ENCODE measurements at regions not wholly inside any gene's neighbourhood (a gene's known extent, or its start where the extent isn't known, plus 50 kb on each side); places are given as distances from the start of the nearest gene placed in this dataset.

GRCh38 chr3:176734146-176734545 is 463.1 kb downstream of the TBL1XR1 start:
- DNase-seq, result no peak
- POLR2A ChIA-PET, result no interaction called here
- Histone ChIP-seq H3K27ac (ENCODE audit: insufficient read depth in 1 of 2, low read depth in 1 of 2, low read length in 2 of 2, poor library complexity in 1 of 2, severe bottlenecking in 2 of 2) (no peak overlapping the region), H3K4me1 (ENCODE audit: control extremely low read depth in 1 of 4, control insufficient read depth in 4 of 4, insufficient read depth in 4 of 4, low read length in 3 of 4) (no peaks in the 10 kb centered on the region), H3K9me3 (ENCODE audit: control extremely low read depth in 1 of 5, control insufficient read depth in 4 of 5, insufficient read depth in 2 of 5, low read depth in 1 of 5, low read length in 4 of 5) (no peaks in the 10 kb centered on the region), H3K27me3 (replicated peaks in 2 of 5; ENCODE audit: control insufficient read depth in 4 of 5, insufficient read depth in 5 of 5, low read length in 4 of 5) (no peaks in the 10 kb centered on the region), H3K4me3 (ENCODE audit: control insufficient read depth in 1 of 7, extremely low read depth in 1 of 7, insufficient read depth in 4 of 7, low read depth in 2 of 7, low read length in 6 of 7) (no peak overlapping the region), H3K36me3 (ENCODE audit: control insufficient read depth in 4 of 4, insufficient read depth in 4 of 4, low read length in 3 of 4) (no peaks in the 10 kb centered on the region)
- WGBS (ENCODE audit: insufficient coverage), result 100% methylated on average over 2 of the region's 5 CpGs
- CTCF ChIA-PET, result no interaction called here

DNA sequence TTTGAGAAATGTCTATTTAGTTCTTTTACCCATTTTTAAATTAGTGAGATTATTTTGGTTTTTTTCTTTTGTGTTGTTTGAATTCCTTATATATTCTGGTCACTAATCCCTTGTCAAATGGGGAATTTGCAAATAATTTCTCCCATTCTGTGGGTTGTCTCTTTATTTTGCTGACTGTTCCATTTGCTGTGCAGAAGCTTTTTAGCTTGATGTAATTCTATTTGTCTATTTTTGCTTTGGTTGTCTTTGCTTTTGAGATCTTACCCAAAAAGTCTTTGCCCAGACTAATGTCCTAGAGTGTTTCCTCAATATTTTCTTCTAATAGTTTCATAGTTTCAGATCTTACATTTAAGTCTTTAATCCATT is 472.9 kb downstream of the TBL1XR1 start:
- no peaks in the 10 kb centered on the region for H3K36me3 ChIP-seq (ENCODE audit: control insufficient read depth in 4 of 4, insufficient read depth in 4 of 4, low read length in 3 of 4)
- no peak for DNase-seq
- no peaks in the 10 kb centered on the region for H3K9me3 ChIP-seq (ENCODE audit: control extremely low read depth in 1 of 5, control insufficient read depth in 4 of 5, insufficient read depth in 2 of 5, low read depth in 1 of 5, low read length in 4 of 5)
- ChIA-PET POLR2A (interaction anchor here (0.6 kb wide), 1 partner anchor 166 kb away, joined by 3 read pairs; no protein-coding TSS in a partner anchor), CTCF (no interaction called here)
- H3K4me3 ChIP-seq (ENCODE audit: control insufficient read depth in 1 of 7, extremely low read depth in 1 of 7, insufficient read depth in 4 of 7, low read depth in 2 of 7, low read length in 6 of 7), result no peak overlapping the region
- no peaks in the 10 kb centered on the region for H3K4me1 ChIP-seq (ENCODE audit: control extremely low read depth in 1 of 4, control insufficient read depth in 4 of 4, insufficient read depth in 4 of 4, low read length in 3 of 4)
- no peaks in the 10 kb centered on the region for H3K27me3 ChIP-seq (replicated peaks in 2 of 5; ENCODE audit: control insufficient read depth in 4 of 5, insufficient read depth in 5 of 5, low read length in 4 of 5)
- H3K27ac ChIP-seq (ENCODE audit: insufficient read depth in 1 of 2, low read depth in 1 of 2, low read length in 2 of 2, poor library complexity in 1 of 2, severe bottlenecking in 2 of 2), result no peak overlapping the region

GRCh38 chr3:176723758-176724393 is 473.4 kb downstream of the TBL1XR1 start:
- no peaks in the 10 kb centered on the region for H3K36me3 ChIP-seq (ENCODE audit: control insufficient read depth in 4 of 4, insufficient read depth in 4 of 4, low read length in 3 of 4)
- H3K9me3 ChIP-seq (ENCODE audit: control extremely low read depth in 1 of 5, control insufficient read depth in 4 of 5, insufficient read depth in 2 of 5, low read depth in 1 of 5, low read length in 4 of 5), result no peaks in the 10 kb centered on the region
- POLR2A ChIA-PET, result no interaction called here
- no peak for DNase-seq
- H3K27ac ChIP-seq (ENCODE audit: insufficient read depth in 1 of 2, low read depth in 1 of 2, low read length in 2 of 2, poor library complexity in 1 of 2, severe bottlenecking in 2 of 2), result no peak overlapping the region
- H3K4me1 ChIP-seq (ENCODE audit: control extremely low read depth in 1 of 4, control insufficient read depth in 4 of 4, insufficient read depth in 4 of 4, low read length in 3 of 4), result no peaks in the 10 kb centered on the region
- CTCF ChIA-PET, result no interaction called here
- H3K4me3 ChIP-seq (ENCODE audit: control insufficient read depth in 1 of 7, extremely low read depth in 1 of 7, insufficient read depth in 4 of 7, low read depth in 2 of 7, low read length in 6 of 7), result no peak overlapping the region
- H3K27me3 ChIP-seq (replicated peaks in 2 of 5; ENCODE audit: control insufficient read depth in 4 of 5, insufficient read depth in 5 of 5, low read length in 4 of 5), result no peaks in the 10 kb centered on the region

- Histone ChIP-seq H3K4me1 (ENCODE audit: control extremely low read depth in 1 of 4, control insufficient read depth in 4 of 4, insufficient read depth in 4 of 4, low read length in 3 of 4) (no peaks in the 10 kb centered on the region), H3K27me3 (replicated peaks in 2 of 5; ENCODE audit: control insufficient read depth in 4 of 5, insufficient read depth in 5 of 5, low read length in 4 of 5) (peaks cover 0 to 2% (median 0%) of the 10 kb centered on the region in 5 experiments), H3K36me3 (ENCODE audit: control insufficient read depth in 4 of 4, insufficient read depth in 4 of 4, low read length in 3 of 4) (no peaks in the 10 kb centered on the region), H3K9me3 (ENCODE audit: control extremely low read depth in 1 of 5, control insufficient read depth in 4 of 5, insufficient read depth in 2 of 5, low read depth in 1 of 5, low read length in 4 of 5) (no peaks in the 10 kb centered on the region), H3K4me3 (ENCODE audit: control insufficient read depth in 1 of 7, extremely low read depth in 1 of 7, insufficient read depth in 4 of 7, low read depth in 2 of 7, low read length in 6 of 7) (no peak overlapping the region), H3K27ac (ENCODE audit: insufficient read depth in 1 of 2, low read depth in 1 of 2, low read length in 2 of 2, poor library complexity in 1 of 2, severe bottlenecking in 2 of 2) (no peak overlapping the region)
- CTCF ChIA-PET, result interaction anchor here (1.3 kb wide), 1 partner anchor 11 kb away, joined by 3 read pairs; no protein-coding TSS in a partner anchor
- POLR2A ChIA-PET, result no interaction called here
- no peak for DNase-seq
- 92% methylated on average over 3 of the region's 3 CpGs for WGBS (ENCODE audit: insufficient coverage)
Observed at GRCh38 chr3:176714034-176714433, 483.2 kb downstream of the TBL1XR1 start.

DNA sequence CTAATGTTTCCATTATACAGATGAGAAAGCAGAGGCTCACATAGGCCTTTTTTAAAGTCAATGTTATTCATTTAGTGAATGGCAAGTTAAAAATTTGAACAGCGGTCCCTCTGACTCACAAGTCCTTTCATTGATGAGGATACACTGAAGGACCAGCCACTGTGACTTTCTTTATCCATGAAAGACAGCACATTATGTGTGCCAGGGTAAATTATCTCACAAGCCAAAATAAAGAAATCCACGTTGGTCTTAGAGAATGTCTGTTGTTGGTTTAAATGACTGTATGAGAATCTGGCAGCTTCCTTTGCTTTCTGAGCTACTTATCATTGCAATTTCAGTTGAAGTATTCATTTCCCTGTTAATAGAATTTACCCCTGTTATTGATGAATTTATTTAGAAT is 485.1 kb downstream of the TBL1XR1 start:
- no peak for DNase-seq
- 100% methylated on average over 1 of the region's 2 CpGs for WGBS (ENCODE audit: insufficient coverage)

GRCh38 chr3:176699288-176699687 is 498.0 kb downstream of the TBL1XR1 start:
- Histone ChIP-seq H3K4me3 (ENCODE audit: control insufficient read depth in 1 of 7, extremely low read depth in 1 of 7, insufficient read depth in 4 of 7, low read depth in 2 of 7, low read length in 6 of 7) (no peak overlapping the region), H3K9me3 (ENCODE audit: control extremely low read depth in 1 of 5, control insufficient read depth in 4 of 5, insufficient read depth in 2 of 5, low read depth in 1 of 5, low read length in 4 of 5) (no peaks in the 10 kb centered on the region)
- POLR2A ChIA-PET, result no interaction called here

More for the DNA sequence above, 485.1 kb downstream of the TBL1XR1 start:
- H3K4me3 ChIP-seq (ENCODE audit: control insufficient read depth in 1 of 7, extremely low read depth in 1 of 7, insufficient read depth in 4 of 7, low read depth in 2 of 7, low read length in 6 of 7), result no peak overlapping the region
- H3K27ac ChIP-seq (ENCODE audit: insufficient read depth in 1 of 2, low read depth in 1 of 2, low read length in 2 of 2, poor library complexity in 1 of 2, severe bottlenecking in 2 of 2), result no peak overlapping the region
- POLR2A ChIA-PET, result no interaction called here
- H3K27me3 ChIP-seq (replicated peaks in 2 of 5; ENCODE audit: control insufficient read depth in 4 of 5, insufficient read depth in 5 of 5, low read length in 4 of 5), result peaks cover 0 to 2% (median 0%) of the 10 kb centered on the region in 5 experiments
- no peaks in the 10 kb centered on the region for H3K4me1 ChIP-seq (ENCODE audit: control extremely low read depth in 1 of 4, control insufficient read depth in 4 of 4, insufficient read depth in 4 of 4, low read length in 3 of 4)
- CTCF ChIA-PET, result no interaction called here
- H3K9me3 ChIP-seq (ENCODE audit: control extremely low read depth in 1 of 5, control insufficient read depth in 4 of 5, insufficient read depth in 2 of 5, low read depth in 1 of 5, low read length in 4 of 5), result no peaks in the 10 kb centered on the region
- no peaks in the 10 kb centered on the region for H3K36me3 ChIP-seq (ENCODE audit: control insufficient read depth in 4 of 4, insufficient read depth in 4 of 4, low read length in 3 of 4)

GRCh38 chr3:176697284-176697889 is 499.9 kb downstream of the TBL1XR1 start:
- peak; percentile 13 to 63 (median 36) for DNase-seq
- Histone ChIP-seq H3K36me3 (ENCODE audit: control insufficient read depth in 4 of 4, insufficient read depth in 4 of 4, low read length in 3 of 4) (no peaks in the 10 kb centered on the region), H3K4me1 (ENCODE audit: control extremely low read depth in 1 of 4, control insufficient read depth in 4 of 4, insufficient read depth in 4 of 4, low read length in 3 of 4) (peaks cover 0 to 13% (median 0%) of the 10 kb centered on the region in 4 experiments), H3K9me3 (ENCODE audit: control extremely low read depth in 1 of 5, control insufficient read depth in 4 of 5, insufficient read depth in 2 of 5, low read depth in 1 of 5, low read length in 4 of 5) (no peaks in the 10 kb centered on the region), H3K27me3 (replicated peaks in 2 of 5; ENCODE audit: control insufficient read depth in 4 of 5, insufficient read depth in 5 of 5, low read length in 4 of 5) (peaks cover 0 to 3% (median 0%) of the 10 kb centered on the region in 5 experiments), H3K27ac (ENCODE audit: insufficient read depth in 1 of 2, low read depth in 1 of 2, low read length in 2 of 2, poor library complexity in 1 of 2, severe bottlenecking in 2 of 2) (no peak overlapping the region), H3K4me3 (ENCODE audit: control insufficient read depth in 1 of 7, extremely low read depth in 1 of 7, insufficient read depth in 4 of 7, low read depth in 2 of 7, low read length in 6 of 7) (peak overlapping the region in 2 of 7 experiments; percentile 17 to 32)
- CTCF ChIA-PET, result interaction anchor here (0.7 to 1.1 kb wide), 2 partner anchors 33 to 35 kb away, joined by 3 read pairs; no protein-coding TSS in a partner anchor
- 19% methylated on average over 9 of the region's 9 CpGs for WGBS (ENCODE audit: insufficient coverage)
- POLR2A ChIA-PET, result no interaction called here

More at GRCh38 chr3:176699288-176699687, 498.0 kb downstream of the TBL1XR1 start:
- H3K36me3 ChIP-seq (ENCODE audit: control insufficient read depth in 4 of 4, insufficient read depth in 4 of 4, low read length in 3 of 4), result no peaks in the 10 kb centered on the region
- no peak overlapping the region for H3K27ac ChIP-seq (ENCODE audit: insufficient read depth in 1 of 2, low read depth in 1 of 2, low read length in 2 of 2, poor library complexity in 1 of 2, severe bottlenecking in 2 of 2)
- H3K4me1 ChIP-seq (ENCODE audit: control extremely low read depth in 1 of 4, control insufficient read depth in 4 of 4, insufficient read depth in 4 of 4, low read length in 3 of 4), result peaks cover 0 to 13% (median 0%) of the 10 kb centered on the region in 4 experiments
- WGBS (ENCODE audit: insufficient coverage), result 76% methylated on average over 4 of the region's 4 CpGs
- no peak for DNase-seq
- CTCF ChIA-PET, result no interaction called here
- no peaks in the 10 kb centered on the region for H3K27me3 ChIP-seq (replicated peaks in 2 of 5; ENCODE audit: control insufficient read depth in 4 of 5, insufficient read depth in 5 of 5, low read length in 4 of 5)
